H1 (cell line): ENCODE measurements at regions not wholly inside any gene's neighbourhood (a gene's known extent, or its start where the extent isn't known, plus 50 kb on each side); places are given as distances from the start of the nearest gene placed in this dataset.

Experiments
- CTCF ChIA-PET: fragments of 300-600 bp; sonication (Branson Sonifier 250); formaldehyde crosslinking; loops from one replicate; lab custom pipeline; 2021; ENCODE audit not compliant: partially characterized antibody; lab: Charles Lee
- POLR2A ChIA-PET: fragments of 300-600 bp; sonication (Branson Sonifier 250); formaldehyde crosslinking; loops from one replicate; lab custom pipeline; 2021; ENCODE audit warnings: inconsistent platforms; ENCODE audit not compliant: partially characterized antibody; lab: Charles Lee
- DNase-seq, 2 experiments: peaks; one replicate each; pipeline versions ENCODE4 v3.0.0 to v3.0.0-alpha.2; 2010 to 2022; ENCODE audit warnings: low spot score in 2 of 2, low read depth in 1 of 2, mixed read lengths in 1 of 2
- FAIRE-seq: peaks from 2 replicates; lab custom pipeline; 2011; peaks lifted over from hg19 to GRCh38; lab: Jason Lieb, UNC
- H2AFZ ChIP-seq: 2 replicates; pipeline ENCODE4 v1.8.1; 2012; ENCODE audit warnings: low read length, inconsistent platforms
- H2AK5ac ChIP-seq: 2 replicates; pipeline ENCODE4 v1.6.1; 2013; ENCODE audit warnings: low read depth, low read length
- H2BK120ac ChIP-seq: replicated peaks from 2 replicates; pipeline ENCODE3; 2013; ENCODE audit warnings: low read depth, low read length, inconsistent platforms
- H2BK12ac ChIP-seq: 2 replicates; pipeline ENCODE4 v1.6.1; 2013; ENCODE audit warnings: low read depth, low read length
- H2BK15ac ChIP-seq: 2 replicates; pipeline ENCODE4 v1.6.1; 2013; ENCODE audit warnings: low read length
- H2BK20ac ChIP-seq: 2 replicates; pipeline ENCODE4 v1.6.1; 2013; ENCODE audit warnings: low read length
- H2BK5ac ChIP-seq: 2 replicates; pipeline ENCODE4 v1.6.1; 2013; ENCODE audit warnings: low read depth, low read length
- H3K14ac ChIP-seq: 2 replicates; pipeline ENCODE4 v1.6.1; 2013; ENCODE audit warnings: inconsistent platforms; ENCODE audit not compliant: insufficient read length
- H3K18ac ChIP-seq: 2 replicates; pipeline ENCODE4 v1.6.1; 2013; ENCODE audit warnings: low read length; ENCODE audit errors: extremely low read depth
- H3K23ac ChIP-seq: 2 replicates; pipeline ENCODE4 v1.6.1; 2013; ENCODE audit warnings: inconsistent platforms; ENCODE audit not compliant: insufficient read length
- H3K23me2 ChIP-seq: 2 replicates; pipeline ENCODE4 v1.6.1; 2013; ENCODE audit warnings: low read depth, low read length
- H3K27ac ChIP-seq: 2 replicates; pipeline ENCODE4 v1.6.1; 2011; ENCODE audit warnings: low read depth, low read length, inconsistent platforms
- H3K27me3 ChIP-seq, 4 experiments: replicated peaks in 1 of 4; 1 replicate in 1 of 4; 2 replicates in 3 of 4; pipeline versions ENCODE4 v1.6.1 to v1.8.1; 2011 to 2013; ENCODE audit warnings: low read length in 3 of 4, mild to moderate bottlenecking in 3 of 4, inconsistent platforms in 2 of 4, mixed read lengths in 2 of 4, moderate library complexity in 1 of 4; ENCODE audit not compliant: control insufficient read depth in 3 of 4, insufficient read depth in 3 of 4; ENCODE audit errors: extremely low read depth in 1 of 4
- H3K36me3 ChIP-seq, 4 experiments: 2 replicates each; pipeline versions ENCODE4 v1.6.1 to v1.8.1; 2011 to 2013; ENCODE audit warnings: mild to moderate bottlenecking in 4 of 4, low read length in 3 of 4, moderate library complexity in 2 of 4, control low read depth in 1 of 4, inconsistent platforms in 1 of 4; ENCODE audit not compliant: insufficient read depth in 4 of 4, control insufficient read depth in 2 of 4
- H3K4ac ChIP-seq: replicated peaks from 2 replicates; pipeline ENCODE3; 2013; ENCODE audit warnings: low read length, low read depth, mixed read lengths, inconsistent platforms; ENCODE audit not compliant: insufficient read length
- H3K4me1 ChIP-seq, 4 experiments: replicated peaks in 1 of 4; 1 replicate in 1 of 4; 2 replicates in 3 of 4; pipeline versions ENCODE4 v1.6.1 to v1.8.1; 2011 to 2013; ENCODE audit warnings: low read length in 3 of 4, inconsistent platforms in 2 of 4, mixed read lengths in 1 of 4; ENCODE audit not compliant: insufficient read depth in 4 of 4, control insufficient read depth in 3 of 4
- H3K4me2 ChIP-seq, 2 experiments: 2 replicates each; pipeline versions ENCODE4 v1.6.1 to v1.8.1; 2011 to 2013; ENCODE audit warnings: low read depth in 2 of 2, low read length in 2 of 2, control low read depth in 1 of 2, inconsistent platforms in 1 of 2, mild to moderate bottlenecking in 1 of 2; ENCODE audit not compliant: insufficient read depth in 1 of 2
- H3K4me3 ChIP-seq, 4 experiments: fragments of 200-600, 300-600 bp in 1 of 4; sonication (generic), shearing (Covaris generic), sonication (Bioruptor Twin) in 1 of 4; 2 replicates each; pipeline versions ENCODE4 v1.5.1 to v1.8.1; 2011 to 2016; ENCODE audit warnings: low read length in 4 of 4, low read depth in 3 of 4, control low read depth in 2 of 4, inconsistent platforms in 2 of 4, mild to moderate bottlenecking in 2 of 4, mixed read lengths in 1 of 4, moderate library complexity in 1 of 4; ENCODE audit not compliant: insufficient read depth in 2 of 4; ENCODE audit errors: extremely low read depth in 1 of 4
- H3K56ac ChIP-seq: replicated peaks from 2 replicates; pipeline ENCODE3; 2013; ENCODE audit warnings: low read depth, mild to moderate bottlenecking, mixed read lengths, low read length, inconsistent platforms; ENCODE audit not compliant: insufficient read length
- H3K79me1 ChIP-seq: 2 replicates; pipeline ENCODE4 v1.6.1; 2013; ENCODE audit warnings: low read depth, low read length, control low read depth
- H3K79me2 ChIP-seq, 2 experiments: 2 replicates each; pipeline versions ENCODE4 v1.6.1 to v1.8.1; 2012 to 2013; ENCODE audit warnings: low read length in 2 of 2, mild to moderate bottlenecking in 2 of 2, inconsistent platforms in 1 of 2; ENCODE audit not compliant: insufficient read depth in 2 of 2, control insufficient read depth in 1 of 2
- H3K9ac ChIP-seq, 4 experiments: replicated peaks in 1 of 4; 1 replicate in 1 of 4; 2 replicates in 3 of 4; pipeline versions ENCODE4 v1.6.1 to v1.8.1; 2011 to 2013; ENCODE audit warnings: low read depth in 3 of 4, low read length in 3 of 4, control low read depth in 2 of 4, mild to moderate bottlenecking in 2 of 4, moderate library complexity in 2 of 4, inconsistent platforms in 1 of 4; ENCODE audit errors: extremely low read depth in 1 of 4
- H3K9me3 ChIP-seq, 2 experiments: 2 replicates each; pipeline versions ENCODE4 v1.6.1 to v1.8.1; 2012 to 2013; ENCODE audit warnings: mild to moderate bottlenecking in 2 of 2, moderate library complexity in 2 of 2, control low read depth in 1 of 2, inconsistent platforms in 1 of 2, low read depth in 1 of 2, low read length in 1 of 2, mixed read lengths in 1 of 2; ENCODE audit not compliant: insufficient read depth in 2 of 2
- H4K20me1 ChIP-seq, 2 experiments: replicated peaks in 1 of 2; 2 replicates each; pipeline versions ENCODE3 to v1.8.1; 2011 to 2013; ENCODE audit warnings: inconsistent platforms in 2 of 2, low read length in 2 of 2, mild to moderate bottlenecking in 1 of 2; ENCODE audit not compliant: insufficient read depth in 2 of 2, control insufficient read depth in 1 of 2
- H4K5ac ChIP-seq: 2 replicates; pipeline ENCODE4 v1.6.1; 2013; ENCODE audit warnings: low read length, low read depth, mixed read lengths, inconsistent platforms; ENCODE audit not compliant: insufficient read length
- H4K8ac ChIP-seq: 2 replicates; pipeline ENCODE4 v1.8.0; 2013; ENCODE audit warnings: mild to moderate bottlenecking, moderate library complexity, low read length, inconsistent platforms; ENCODE audit not compliant: insufficient read depth; ENCODE audit errors: extremely low read depth
- H4K91ac ChIP-seq: replicated peaks from 2 replicates; pipeline ENCODE3; 2013; ENCODE audit warnings: low read length, mixed read lengths, inconsistent platforms; ENCODE audit not compliant: insufficient read length
- CHD2 ChIP-seq: IDR thresholded peaks from 2 replicates; pipeline ENCODE4 v1.6.1; 2012; ENCODE audit warnings: low read length, improper control_type of control experiment
- JUND ChIP-seq: IDR thresholded peaks from 2 replicates; pipeline ENCODE4 v1.6.1; 2011; ENCODE audit warnings: mild to moderate bottlenecking, improper control_type of control experiment, low read length
- PHF8 ChIP-seq: fragments of 200-600 bp; sonication (generic); conservative IDR thresholded peaks from 2 replicates; pipeline ENCODE4 v1.7.1; 2012; ENCODE audit warnings: low read depth, mild to moderate bottlenecking, inconsistent platforms, low read length, moderate library complexity
- YY1 ChIP-seq: IDR thresholded peaks from 2 replicates; pipeline ENCODE4 v1.6.1; 2011; ENCODE audit warnings: low read depth, mild to moderate bottlenecking, low read length
- WGBS, 2 experiments: shearing (Covaris generic) in 1 of 2; methylation state at CpG; one replicate each; pipeline versions ENCODE4 v1.1.6 to v1.1.7; 2013 to 2015; ENCODE audit warnings: low lambda C conversion rate in 2 of 2, mixed read lengths in 2 of 2, inconsistent platforms in 1 of 2, low coverage in 1 of 2, missing lambda C conversion rate in 1 of 2; ENCODE audit not compliant: insufficient replicate concordance in 2 of 2, insufficient coverage in 1 of 2, insufficient read length in 1 of 2; ENCODE audit errors: extremely low coverage in 1 of 2, missing lambda C conversion rate in 1 of 2; 5-methylcytosine and 5-hydroxymethylcytosine counted together

GRCh38 chr16:86092586-86093480, 193.9 kb downstream of the IRF8 start:
- no peak for FAIRE-seq
- no peak overlapping the region for H2BK5ac ChIP-seq
- H3K79me1 ChIP-seq = no peaks in the 10 kb centered on the region
- H3K79me2 ChIP-seq = no peaks in the 10 kb centered on the region
- no peaks in the 10 kb centered on the region for H3K9me3 ChIP-seq
- H2BK12ac ChIP-seq = no peak overlapping the region; the same call in 1 of the 2 replicates
- H2BK20ac ChIP-seq = no peak overlapping the region
- no peaks in the 10 kb centered on the region for H3K36me3 ChIP-seq
- no peaks in the 10 kb centered on the region for H3K27me3 ChIP-seq
- H2AK5ac ChIP-seq = no peak overlapping the region
- no peak overlapping the region for H2BK120ac ChIP-seq
- H3K14ac ChIP-seq = no peak overlapping the region
- no peak overlapping the region for H2BK15ac ChIP-seq
- WGBS, 2 experiments = 91% methylated on average over 25 of the region's 27 CpGs; no CpG with 5 or more reads in 1 of the 2 experiments
- POLR2A ChIA-PET = no interaction called here
- H4K8ac ChIP-seq = no peak overlapping the region
- CTCF ChIA-PET = interaction anchor here (0.6 to 2.2 kb wide), 5 partner anchors 11 to 425 kb away, joined by 3 to 6 read pairs (median 4); no protein-coding TSS in a partner anchor
- H3K23me2 ChIP-seq = no peaks in the 10 kb centered on the region
- H3K4me3 ChIP-seq = no peak overlapping the region
- no peak overlapping the region for H4K5ac ChIP-seq
- H3K18ac ChIP-seq = no peak overlapping the region
- no peak overlapping the region for H2AFZ ChIP-seq
- H3K56ac ChIP-seq = no peak overlapping the region
- H3K9ac ChIP-seq = no peak overlapping the region
- no peak overlapping the region; the same call in 1 of the 2 replicates for H3K27ac ChIP-seq
- H3K23ac ChIP-seq = no peak overlapping the region
- no peak overlapping the region for H3K4ac ChIP-seq
- H3K4me2 ChIP-seq = no peak overlapping the region
- peaks cover 0 to 8% (median 5%) of the 10 kb centered on the region in 4 experiments; a peak in 6 of 7 replicates for H3K4me1 ChIP-seq
- H4K20me1 ChIP-seq = no peaks in the 10 kb centered on the region
- H4K91ac ChIP-seq = no peak overlapping the region
- DNase-seq = no peak
- TF ChIP-seq CHD2 (no peak), PHF8 (no peak), JUND (no peak), YY1 (no peak)
